Transverse colon (tissue), 4 donors: ENCODE measurements at regions not wholly inside any gene's neighbourhood (a gene's known extent, or its start where the extent isn't known, plus 50 kb on each side); places are given as distances from the start of the nearest gene placed in this dataset.

Experiments
- DNase-seq: peaks from one replicate; pipeline ENCODE4 v3.0.0-alpha.2; 2019
- H3K27ac ChIP-seq, 4 donors: fragments of 200-600 bp; sonication (generic); 2 replicates each; pipeline ENCODE4 v1.5.1; 2016 to 2018; ENCODE audit warnings: inconsistent platforms in 4 of 4
- H3K27me3 ChIP-seq: fragments of 200-600 bp; sonication (generic); 2 replicates; pipeline ENCODE4 v1.5.1; 2017; ENCODE audit warnings: inconsistent platforms
- H3K36me3 ChIP-seq, 4 donors: fragments of 200-600 bp; sonication (generic); 2 replicates each; pipeline ENCODE4 v1.5.1; 2017 to 2019; ENCODE audit warnings: inconsistent platforms in 4 of 4
- H3K4me1 ChIP-seq, 4 donors: fragments of 200-600 bp; sonication (generic); 2 replicates each; pipeline ENCODE4 v1.5.1; 2017 to 2020; ENCODE audit warnings: inconsistent platforms in 4 of 4
- H3K4me3 ChIP-seq, 4 donors: fragments of 200-600 bp; sonication (generic); 1 replicate in 1 of 4; 2 replicates in 3 of 4; pipeline versions ENCODE4 v1.5.1 to v1.6.1; 2017 to 2019; ENCODE audit warnings: inconsistent platforms in 4 of 4
- H3K9me3 ChIP-seq, 2 donors: fragments of 200-600 bp; sonication (generic); 2 replicates each; pipeline ENCODE4 v1.5.1; 2017 to 2019; ENCODE audit warnings: inconsistent platforms in 2 of 2
- EP300 ChIP-seq: sonication (generic); formaldehyde crosslinking; IDR thresholded peaks from one replicate; pipeline ENCODE4 v1.6.1; 2017; ENCODE audit warnings: antibody characterized with exemption, low read depth
- POLR2A ChIP-seq: fragments of 450-650 bp; IDR thresholded peaks from one replicate; pipeline ENCODE4 v1.6.1; 2016; ENCODE audit warnings: antibody characterized with exemption, mild to moderate bottlenecking, moderate library complexity
- POLR2AphosphoS5 ChIP-seq, 3 donors: sonication (generic); formaldehyde crosslinking; IDR thresholded peaks; one replicate each; pipeline ENCODE4 v1.6.1; 2016; ENCODE audit warnings: antibody characterized with exemption in 3 of 3
- WGBS, 2 donors: methylation state at CpG; one replicate each; pipeline ENCODE4 v1.1.5; 2018; ENCODE audit warnings: low coverage in 1 of 2; 5-methylcytosine and 5-hydroxymethylcytosine counted together
- in situ Hi-C, 4 donors: fragments of 200-750 bp; cut with MboI; loops; one replicate each; pipeline versions ENCODE4 v1.15.0 to v1.15.1; 2017; ENCODE audit warnings: low sequenced_read_pairs in 3 of 4, low pct_ligation_motif_present in 1 of 4, low pct_unique_long_range_greater_than_20kb in 1 of 4
- intact Hi-C: fragments of 100-400 bp; cut with DNase I; formaldehyde crosslinking; loops from one replicate; pipeline ENCODE4 v1.15.1; 2023; ENCODE audit warnings: low total_unique reads
- TF ChIP-seq, protein P1 (sequence below), 5 experiments: fragments of 200-600 bp in 3 of 5; fragments of 450-650 bp in 2 of 5; sonication (generic) in 3 of 5; IDR thresholded peaks; 1 replicate in 2 of 5; 2 replicates in 3 of 5; pipeline ENCODE4 v1.5.1; 2016 to 2017; ENCODE audit warnings: antibody characterized with exemption in 5 of 5, inconsistent platforms in 3 of 5, mild to moderate bottlenecking in 2 of 5, moderate library complexity in 1 of 5

DNA sequence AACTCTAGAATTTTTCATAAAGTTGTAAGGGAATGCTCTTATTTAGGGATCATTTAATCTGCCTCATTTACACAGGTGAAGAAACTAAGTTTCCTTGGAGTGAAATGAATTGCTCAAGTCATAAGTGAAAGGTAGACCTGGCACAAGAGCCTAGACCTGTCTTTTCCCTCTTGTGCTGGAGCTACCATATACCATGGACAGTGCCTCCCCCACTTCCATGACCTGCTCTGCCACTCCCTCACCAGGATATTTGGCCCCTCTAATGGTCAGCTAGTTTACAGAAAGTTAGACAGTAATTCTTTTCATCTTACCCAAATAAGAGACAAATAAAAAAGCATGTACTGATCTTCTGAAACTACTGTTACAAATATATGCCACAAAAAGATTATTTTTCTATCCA lies 105.5 kb upstream of the ACO1 start:
- in situ Hi-C loops (loop anchor here in 1 of 4 donors (25.0 kb wide), 1 partner anchor 92 kb away; no protein-coding TSS in a partner anchor), intact Hi-C loops (no loop called here)
- no peak overlapping the region for H3K27ac ChIP-seq
- no peaks in the 10 kb centered on the region for H3K27me3 ChIP-seq
- TF ChIP-seq, protein P1, sequence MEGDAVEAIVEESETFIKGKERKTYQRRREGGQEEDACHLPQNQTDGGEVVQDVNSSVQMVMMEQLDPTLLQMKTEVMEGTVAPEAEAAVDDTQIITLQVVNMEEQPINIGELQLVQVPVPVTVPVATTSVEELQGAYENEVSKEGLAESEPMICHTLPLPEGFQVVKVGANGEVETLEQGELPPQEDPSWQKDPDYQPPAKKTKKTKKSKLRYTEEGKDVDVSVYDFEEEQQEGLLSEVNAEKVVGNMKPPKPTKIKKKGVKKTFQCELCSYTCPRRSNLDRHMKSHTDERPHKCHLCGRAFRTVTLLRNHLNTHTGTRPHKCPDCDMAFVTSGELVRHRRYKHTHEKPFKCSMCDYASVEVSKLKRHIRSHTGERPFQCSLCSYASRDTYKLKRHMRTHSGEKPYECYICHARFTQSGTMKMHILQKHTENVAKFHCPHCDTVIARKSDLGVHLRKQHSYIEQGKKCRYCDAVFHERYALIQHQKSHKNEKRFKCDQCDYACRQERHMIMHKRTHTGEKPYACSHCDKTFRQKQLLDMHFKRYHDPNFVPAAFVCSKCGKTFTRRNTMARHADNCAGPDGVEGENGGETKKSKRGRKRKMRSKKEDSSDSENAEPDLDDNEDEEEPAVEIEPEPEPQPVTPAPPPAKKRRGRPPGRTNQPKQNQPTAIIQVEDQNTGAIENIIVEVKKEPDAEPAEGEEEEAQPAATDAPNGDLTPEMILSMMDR (IDR thresholded peaks at IDR 0.05), result no peak
- no peak for TF ChIP-seq POLR2A
- TF ChIP-seq EP300, result no peak
- TF ChIP-seq POLR2AphosphoS5 (IDR thresholded peaks at IDR 0.05), result no peak
- H3K4me3 ChIP-seq, result no peak overlapping the region
- no peak for DNase-seq
- H3K9me3 ChIP-seq, result no peaks in the 10 kb centered on the region
- H3K4me1 ChIP-seq, result no peaks in the 10 kb centered on the region
- H3K36me3 ChIP-seq, result no peaks in the 10 kb centered on the region

DNA sequence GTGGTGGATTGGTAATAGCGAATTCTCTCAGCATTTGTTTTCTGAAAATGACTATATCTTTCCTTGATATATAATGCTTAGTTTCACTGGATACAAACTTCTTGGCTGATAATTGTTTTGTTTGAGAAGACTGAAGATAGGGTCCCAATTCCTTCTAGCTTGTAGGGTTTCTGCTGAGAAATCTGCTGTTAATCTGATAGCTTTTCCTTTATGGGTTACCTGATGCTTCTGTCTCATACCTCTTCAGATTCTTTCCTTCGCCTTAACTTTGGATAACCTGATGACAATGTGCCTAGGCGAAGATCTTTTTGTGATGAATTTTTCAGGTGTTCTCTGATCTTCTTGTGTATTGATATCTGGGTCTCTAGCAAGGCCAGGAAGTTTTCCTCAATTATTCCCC lies 94.7 kb upstream of the ACO1 start:
- no peak for TF ChIP-seq EP300
- TF ChIP-seq POLR2AphosphoS5 (IDR thresholded peaks at IDR 0.05), result no peak
- TF ChIP-seq, protein P1 (IDR thresholded peaks at IDR 0.05), result no peak
- TF ChIP-seq POLR2A, result no peak
- Histone ChIP-seq H3K9me3 (no peaks in the 10 kb centered on the region), H3K27ac (no peak overlapping the region), H3K4me3 (no peak overlapping the region), H3K4me1 (no peaks in the 10 kb centered on the region), H3K36me3 (no peaks in the 10 kb centered on the region), H3K27me3 (no peaks in the 10 kb centered on the region)
- WGBS, 2 donors, result 80 to 86% methylated on average over 3 of the region's 3 CpGs
- DNase-seq, result no peak
- intact Hi-C loops, result no loop called here
- in situ Hi-C loops, result loop anchor here in 1 of 4 donors (25.0 kb wide), 1 partner anchor 102 kb away; no protein-coding TSS in a partner anchor

GRCh38 chr9:32291370-32291769 lies 93.1 kb upstream of the ACO1 start:
- no peaks in the 10 kb centered on the region for H3K4me1 ChIP-seq
- H3K27me3 ChIP-seq, result no peaks in the 10 kb centered on the region
- H3K27ac ChIP-seq, result no peak overlapping the region
- intact Hi-C loops, result no loop called here
- H3K36me3 ChIP-seq, result no peaks in the 10 kb centered on the region
- DNase-seq, result no peak
- in situ Hi-C loops, result loop anchor here in 1 of 4 donors (25.0 kb wide), 1 partner anchor 104 kb away; no protein-coding TSS in a partner anchor
- TF ChIP-seq POLR2A (no peak), POLR2AphosphoS5 (IDR thresholded peaks at IDR 0.05) (no peak), EP300 (no peak)
- TF ChIP-seq, protein P1 (IDR thresholded peaks at IDR 0.05), result no peak
- no peak overlapping the region for H3K4me3 ChIP-seq
- WGBS, 2 donors, result 88% methylated on average over 3 of the region's 3 CpGs; no CpG with 5 or more reads in 1 of the 2 donors
- H3K9me3 ChIP-seq, result no peaks in the 10 kb centered on the region

DNA sequence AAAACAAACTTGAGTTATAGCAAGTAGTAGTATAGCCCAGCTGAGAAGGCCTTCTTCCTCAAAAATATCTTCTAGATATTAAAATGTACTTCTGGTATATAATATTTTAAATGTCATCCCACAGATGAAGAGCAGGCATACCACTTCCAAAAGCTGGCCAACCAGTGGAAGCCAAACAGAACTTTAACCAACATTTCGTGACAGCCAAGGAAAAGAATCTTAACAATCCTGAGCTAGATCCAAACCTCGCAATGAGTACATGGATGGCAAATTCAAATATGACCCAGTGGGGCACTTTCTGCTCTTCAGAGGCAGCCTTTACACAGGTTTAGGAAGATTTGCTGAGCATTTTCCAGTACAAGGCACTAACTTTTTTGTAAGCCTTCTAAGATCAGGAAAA lies 91.8 kb upstream of the ACO1 start:
- H3K9me3 ChIP-seq, result no peaks in the 10 kb centered on the region
- H3K27me3 ChIP-seq, result no peaks in the 10 kb centered on the region
- no peak for TF ChIP-seq POLR2AphosphoS5 (IDR thresholded peaks at IDR 0.05)
- TF ChIP-seq, protein P1 (IDR thresholded peaks at IDR 0.05), result no peak
- TF ChIP-seq POLR2A, result no peak
- TF ChIP-seq EP300, result no peak
- H3K27ac ChIP-seq, result no peak overlapping the region
- DNase-seq, result no peak
- in situ Hi-C loops (loop anchor here in 1 of 4 donors (25.0 kb wide), 1 partner anchor 105 kb away; no protein-coding TSS in a partner anchor), intact Hi-C loops (no loop called here)
- 65 to 85% methylated on average over 2 of the region's 2 CpGs for WGBS, 2 donors
- no peaks in the 10 kb centered on the region for H3K36me3 ChIP-seq
- no peak overlapping the region for H3K4me3 ChIP-seq
- no peaks in the 10 kb centered on the region for H3K4me1 ChIP-seq
